ENCODE measurements at regions not wholly inside any gene's neighbourhood (a gene's known extent, or its start where the extent isn't known, plus 50 kb on each side); places are given as distances from the start of the nearest gene placed in this dataset.

GRCh38 chr2:51638811-51639210 is 606.9 kb upstream of the NRXN1 start:
- DNase-seq (ENCODE audit: low read depth), result peak; percentile 72

DNA sequence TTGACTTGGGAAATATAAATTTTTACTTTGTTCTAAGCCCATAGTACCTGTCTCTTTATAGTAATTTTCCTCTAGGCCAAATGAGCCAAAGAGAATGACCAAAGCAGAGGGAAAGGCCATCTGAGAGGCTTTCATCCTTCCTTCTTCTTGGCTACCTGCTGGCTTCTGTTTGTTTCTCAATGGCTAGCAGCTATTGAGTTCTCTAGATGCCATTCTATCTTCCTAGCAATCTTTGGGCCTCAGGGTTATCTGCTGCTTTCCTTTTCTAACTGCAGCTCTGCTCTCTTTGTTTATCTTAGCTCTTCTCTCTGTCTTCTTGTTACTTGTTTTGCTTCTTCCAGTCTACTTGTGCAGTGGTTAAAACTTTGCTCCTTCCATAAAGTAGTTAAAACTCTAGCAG is 601.1 kb upstream of the NRXN1 start:
- no peak for DNase-seq (ENCODE audit: low read depth)

GRCh38 chr2:51629406-51629805 is 597.5 kb upstream of the NRXN1 start:
- no peak for DNase-seq (ENCODE audit: low read depth)

GRCh38 chr2:51628917-51629316 is 597.0 kb upstream of the NRXN1 start:
- peak; percentile 10 for DNase-seq (ENCODE audit: low read depth)

GRCh38 chr2:51624995-51625394 is 593.1 kb upstream of the NRXN1 start:
- peak; percentile 58 for DNase-seq (ENCODE audit: low read depth)

DNA sequence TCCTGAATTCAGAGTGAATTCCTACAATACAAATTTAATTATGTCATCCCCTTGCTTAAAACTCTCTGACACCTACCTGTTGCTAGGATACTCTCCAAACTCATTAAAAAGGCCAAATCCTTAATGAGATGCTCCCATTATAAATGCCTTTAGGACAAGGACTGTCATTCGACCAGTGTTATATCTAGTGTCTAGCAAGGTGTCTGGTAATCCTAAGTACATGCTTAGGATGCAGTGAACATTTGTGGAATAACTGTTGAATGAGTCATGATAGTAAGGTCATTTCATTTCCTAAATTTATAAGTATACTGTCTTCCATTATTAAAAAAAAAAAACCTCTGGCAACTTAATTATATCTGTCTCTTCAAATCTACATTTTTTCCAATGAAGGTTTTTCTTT is 588.9 kb upstream of the NRXN1 start:
- no peak for DNase-seq (ENCODE audit: low read depth)

- DNase-seq (ENCODE audit: low read depth), result peak; percentile 29
Observed at GRCh38 chr2:51619961-51620360, 588.0 kb upstream of the NRXN1 start.

- no peak for DNase-seq (ENCODE audit: low read depth)
Observed at GRCh38 chr2:51612387-51612786, 580.5 kb upstream of the NRXN1 start.

DNA sequence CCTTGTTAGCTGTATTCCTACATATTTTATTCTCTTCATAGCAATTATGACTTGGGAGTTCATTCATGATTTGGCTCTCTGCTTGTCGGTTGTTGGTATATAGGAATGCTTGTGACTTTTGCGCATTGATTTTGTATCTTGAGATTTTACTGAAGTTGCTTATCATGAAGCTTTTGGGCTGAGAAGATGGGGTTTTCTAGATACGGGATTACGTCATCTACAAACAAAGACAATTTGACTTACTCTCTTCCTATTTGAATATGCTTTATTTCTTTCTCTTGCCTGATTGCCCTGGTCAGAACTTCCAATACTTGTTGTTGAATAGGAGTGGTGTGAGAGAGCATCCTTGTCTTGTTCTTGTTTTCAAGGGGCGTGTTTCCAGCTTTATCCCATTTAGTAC is 569.8 kb upstream of the NRXN1 start:
- DNase-seq (ENCODE audit: low read depth), result no peak

GRCh38 chr2:51597086-51597485 is 565.2 kb upstream of the NRXN1 start:
- peak; percentile 19 for DNase-seq (ENCODE audit: low read depth)

DNA sequence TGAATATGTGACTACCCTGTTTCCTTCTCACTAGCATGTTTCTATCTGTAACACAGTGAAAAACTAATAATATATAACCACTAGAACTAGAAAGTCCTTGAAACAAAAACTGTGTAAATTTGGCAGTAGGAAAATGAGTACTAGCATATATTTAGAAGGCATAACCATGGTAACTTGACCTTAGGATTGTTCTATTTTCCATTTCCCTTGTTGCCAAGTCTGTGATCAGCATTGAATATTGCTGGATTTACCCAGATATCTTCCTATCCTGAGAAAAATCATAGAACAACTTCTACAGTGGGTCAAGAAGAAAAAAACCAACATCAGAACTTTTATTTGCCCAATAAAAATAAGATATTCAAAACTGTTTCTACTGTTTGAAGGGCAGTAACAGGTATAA is 563.9 kb upstream of the NRXN1 start:
- DNase-seq (ENCODE audit: low read depth), result no peak

DNA sequence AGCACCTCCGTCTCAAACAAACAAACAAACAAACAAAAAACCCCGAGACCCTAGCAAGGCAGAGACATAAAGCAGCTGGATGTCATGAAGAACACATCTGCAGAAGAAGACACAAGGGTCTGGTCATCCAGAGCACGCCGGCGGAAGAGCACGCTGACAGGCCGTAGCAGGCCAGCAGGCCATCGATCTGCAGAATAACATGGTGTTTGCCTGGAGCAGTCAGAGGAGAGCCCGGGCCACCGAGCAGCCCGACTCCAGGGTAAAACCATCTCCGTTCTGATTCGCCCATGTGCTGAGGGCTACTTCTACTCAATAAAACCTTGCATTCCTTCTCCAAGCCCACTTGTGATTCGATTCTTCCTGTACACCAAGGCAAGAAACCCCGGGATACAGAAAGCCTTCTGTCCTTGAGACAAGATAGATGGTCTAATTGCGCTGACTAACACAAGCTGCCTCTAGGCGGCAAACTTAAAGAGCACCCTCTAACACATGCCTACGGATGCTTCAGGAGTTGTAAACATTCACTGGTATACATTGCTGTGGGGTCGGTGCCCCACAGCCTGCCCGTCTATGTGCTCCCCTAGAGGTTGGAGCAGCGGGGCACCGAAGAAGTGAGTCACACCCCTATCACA is 549.8 kb upstream of the NRXN1 start:
- no peak for DNase-seq (ENCODE audit: low read depth)

- no peak for DNase-seq (ENCODE audit: low read depth)
Observed at GRCh38 chr2:51579412-51579811, 547.5 kb upstream of the NRXN1 start.

GRCh38 chr2:51575181-51575580 is 543.2 kb upstream of the NRXN1 start:
- no peak for DNase-seq (ENCODE audit: low read depth)

GRCh38 chr2:51559026-51559425 is 527.1 kb upstream of the NRXN1 start:
- no peak for DNase-seq (ENCODE audit: low read depth)

GRCh38 chr2:51553476-51553875 is 521.5 kb upstream of the NRXN1 start:
- peak; percentile 2 for DNase-seq (ENCODE audit: low read depth)

DNA sequence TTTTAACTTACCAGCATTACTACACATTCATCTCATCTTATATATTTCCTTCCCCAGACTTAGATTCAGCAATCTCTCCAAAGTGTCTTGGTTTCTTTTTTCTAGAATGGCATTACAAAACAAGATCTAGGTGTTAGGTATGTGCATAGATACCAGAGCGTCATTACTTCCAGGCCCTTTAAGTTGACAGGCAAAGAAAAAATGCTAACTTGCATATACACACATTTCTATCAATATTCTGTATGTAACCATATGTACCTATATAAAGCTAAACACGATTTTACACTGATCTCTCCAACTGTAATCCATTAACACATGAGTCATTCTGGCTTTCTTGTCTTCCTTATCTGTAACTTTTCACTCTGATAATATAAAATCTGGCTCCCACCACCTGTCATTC is 503.8 kb upstream of the NRXN1 start:
- no peak for DNase-seq (ENCODE audit: low read depth)

- no peak for DNase-seq (ENCODE audit: low read depth)
Observed at GRCh38 chr2:51534166-51534565, 502.2 kb upstream of the NRXN1 start.

DNA sequence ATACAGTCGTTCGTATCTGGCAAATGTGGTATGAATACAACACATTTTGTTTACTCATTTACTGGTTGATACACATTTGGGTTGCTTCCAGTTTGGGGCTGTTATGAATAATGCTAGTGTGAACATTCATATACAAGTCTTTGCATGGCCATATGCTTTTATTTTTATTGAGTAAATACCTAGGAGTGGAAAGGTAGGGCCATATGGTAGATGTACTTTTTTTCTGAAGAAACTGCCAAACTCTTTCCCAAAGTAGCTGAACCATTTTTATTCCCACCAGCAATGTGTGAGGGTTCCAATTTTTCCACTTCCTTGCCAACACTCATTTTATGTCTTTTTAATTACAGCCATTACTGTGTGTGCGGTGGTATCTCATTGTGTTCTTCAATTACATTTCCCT is 496.2 kb upstream of the NRXN1 start:
- DNase-seq (ENCODE audit: low read depth), result no peak

DNA sequence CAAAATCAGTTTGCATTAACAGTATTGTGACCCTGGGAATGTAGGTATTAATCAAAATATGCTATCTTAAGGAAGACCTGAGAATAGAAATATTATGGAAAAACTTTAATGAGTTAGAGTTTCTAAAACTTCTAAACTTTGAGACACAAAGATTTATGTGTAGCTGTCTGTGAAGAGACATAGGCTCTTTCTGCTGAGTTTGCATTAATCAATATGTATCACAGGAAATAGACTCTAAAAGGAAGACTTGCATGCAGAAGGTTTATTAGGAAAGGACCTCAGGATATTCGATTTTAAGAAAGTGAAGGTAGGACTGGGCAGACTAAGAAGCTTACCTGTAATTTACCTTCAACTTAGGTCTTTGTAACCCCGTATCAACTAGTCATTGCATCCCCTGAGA is 494.8 kb upstream of the NRXN1 start:
- no peak for DNase-seq (ENCODE audit: low read depth)

DNA sequence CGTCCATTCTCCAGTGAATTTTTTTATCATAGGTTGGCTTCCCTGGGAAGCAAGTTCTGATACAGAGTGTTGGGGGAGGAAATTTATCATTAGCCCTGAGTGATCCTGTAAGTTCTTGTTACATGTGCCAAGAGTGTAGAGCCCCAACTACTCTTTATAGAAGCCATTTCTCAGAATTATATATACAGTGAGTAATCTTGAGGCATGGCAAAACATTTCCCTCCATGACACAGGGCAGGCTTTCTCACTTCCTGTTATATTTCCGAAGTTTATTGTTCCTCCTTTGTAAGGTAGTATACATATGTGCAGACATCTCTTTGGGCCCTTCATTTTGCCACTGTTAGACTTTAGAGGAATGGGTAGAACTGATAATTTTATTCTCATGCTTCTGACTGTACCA is 484.7 kb upstream of the NRXN1 start:
- DNase-seq (ENCODE audit: low read depth), result no peak

DNA sequence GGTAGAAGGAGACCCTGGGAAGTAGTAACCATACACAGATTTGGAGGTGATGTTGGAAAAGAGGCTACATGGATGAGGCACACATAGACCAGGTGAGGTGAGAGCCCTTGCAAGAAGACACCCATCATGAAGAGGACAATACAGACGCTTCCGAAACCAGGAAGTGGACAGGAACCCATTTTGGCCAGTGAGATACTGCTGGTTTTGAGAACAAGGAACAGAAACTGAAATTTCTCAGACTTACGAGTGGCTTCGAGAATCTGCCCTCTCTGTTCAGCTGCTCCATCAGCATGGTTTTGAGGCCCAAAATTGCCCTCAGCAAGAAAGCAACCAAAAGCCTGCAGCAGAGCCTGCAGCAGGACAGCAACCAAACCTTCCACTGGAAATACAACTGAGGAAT is 479.1 kb upstream of the NRXN1 start:
- no peak for DNase-seq (ENCODE audit: low read depth)

- no peak for DNase-seq (ENCODE audit: low read depth)
Observed at GRCh38 chr2:51510303-51510702, 478.4 kb upstream of the NRXN1 start.

GRCh38 chr2:51505533-51505932 is 473.6 kb upstream of the NRXN1 start:
- no peak for DNase-seq (ENCODE audit: low read depth)
